B cell (primary cell): ENCODE measurements at regions not wholly inside any gene's neighbourhood (a gene's known extent, or its start where the extent isn't known, plus 50 kb on each side); places are given as distances from the start of the nearest gene placed in this dataset.

Source experiments
- ATAC-seq: fragments of 200-7000 bp; cut with Tn5 transposase; one replicate; pipeline ENCODE4 v1.10.0; 2021; ENCODE audit warnings: low read depth, mild to moderate bottlenecking, moderate number of reproducible peaks, moderate library complexity
- CTCF ChIA-PET: fragments of 350-600 bp; sonication (Branson Sonifier 250); formaldehyde crosslinking; loops from one replicate; lab custom pipeline; 2021; ENCODE audit warnings: antibody characterized with exemption, inconsistent platforms; lab: Charles Lee
- POLR2A ChIA-PET: fragments of 350-600 bp; sonication (Branson Sonifier 250); formaldehyde crosslinking; loops from one replicate; lab custom pipeline; 2021; ENCODE audit warnings: antibody characterized with exemption; lab: Charles Lee
- DNase-seq: peaks from one replicate; pipeline ENCODE4 v3.0.0; 2013
- H2AFZ ChIP-seq: 2 replicates; pipeline ENCODE4 v1.6.1; 2012; ENCODE audit warnings: mild to moderate bottlenecking, low read depth, low read length; ENCODE audit not compliant: insufficient read depth, poor library complexity, severe bottlenecking
- H3K27ac ChIP-seq, 2 donors: 1 replicate in 1 of 2; 2 replicates in 1 of 2; pipeline ENCODE4 v1.5.1; 2012 to 2013; ENCODE audit warnings: low read length in 2 of 2, mild to moderate bottlenecking in 2 of 2, moderate library complexity in 1 of 2
- H3K27me3 ChIP-seq, 4 experiments: fragments of 200-600 bp in 1 of 4; sonication (generic) in 1 of 4; replicated peaks in 1 of 4; 1 replicate in 2 of 4; 2 replicates in 2 of 4; pipeline versions ENCODE4 v1.6.1 to v1.7.0; 2013 to 2016; ENCODE audit warnings: low read length in 3 of 4, mild to moderate bottlenecking in 2 of 4, mixed read lengths in 1 of 4, moderate library complexity in 1 of 4; ENCODE audit not compliant: insufficient read depth in 4 of 4, control insufficient read depth in 3 of 4; ENCODE audit errors: control extremely low read depth in 1 of 4
- H3K36me3 ChIP-seq, 2 experiments: replicated peaks in 1 of 2; 1 replicate in 1 of 2; 2 replicates in 1 of 2; pipeline versions ENCODE4 v1.6.1 to v1.7.1; 2013; ENCODE audit warnings: low read length in 1 of 2; ENCODE audit not compliant: insufficient read depth in 2 of 2, control insufficient read depth in 1 of 2; ENCODE audit errors: control extremely low read depth in 1 of 2, extremely low read depth in 1 of 2
- H3K4me1 ChIP-seq, 2 donors: fragments of 200-600 bp in 1 of 2; sonication (generic) in 1 of 2; 1 replicate in 1 of 2; 2 replicates in 1 of 2; pipeline versions ENCODE4 v1.5.1 to v1.6.1; 2013 to 2017; ENCODE audit warnings: low read length in 2 of 2; ENCODE audit not compliant: control insufficient read depth in 2 of 2, insufficient read depth in 2 of 2
- H3K4me2 ChIP-seq: replicated peaks from 2 replicates; pipeline ENCODE3; 2012; ENCODE audit warnings: mild to moderate bottlenecking, low read depth, low read length; ENCODE audit not compliant: poor library complexity, severe bottlenecking
- H3K4me3 ChIP-seq, 5 experiments: fragments of 200-600 bp in 1 of 5; sonication (generic) in 1 of 5; 1 replicate in 3 of 5; 2 replicates in 2 of 5; pipeline versions ENCODE4 v1.5.1 to v1.7.0; 2011 to 2016; ENCODE audit warnings: low read length in 4 of 5, mild to moderate bottlenecking in 4 of 5, low read depth in 2 of 5, control low read depth in 1 of 5, moderate library complexity in 1 of 5; ENCODE audit not compliant: insufficient read depth in 1 of 5; ENCODE audit errors: control extremely low read depth in 1 of 5, extremely low read depth in 1 of 5
- H3K79me2 ChIP-seq: fragments of 200-600 bp; sonication (generic); one replicate; pipeline ENCODE4 v1.6.0; 2016; ENCODE audit warnings: low read length; ENCODE audit not compliant: control insufficient read depth, insufficient read depth
- H3K9ac ChIP-seq: fragments of 200-600 bp; sonication (generic); 2 replicates; pipeline ENCODE4 v1.6.1; 2017; ENCODE audit warnings: mild to moderate bottlenecking, low read length, moderate library complexity
- H3K9me3 ChIP-seq, 3 donors: one replicate each; pipeline versions ENCODE4 v1.6.1 to v1.7.1; 2013; ENCODE audit warnings: low read length in 2 of 3; ENCODE audit not compliant: control insufficient read depth in 2 of 3, insufficient read depth in 1 of 3; ENCODE audit errors: control extremely low read depth in 1 of 3
- H4K20me1 ChIP-seq: 2 replicates; pipeline ENCODE4 v1.6.0; 2012; ENCODE audit warnings: mild to moderate bottlenecking, low read length; ENCODE audit not compliant: insufficient read depth, control insufficient read depth, poor library complexity, severe bottlenecking
- H3K27ac Mint-ChIP-seq: one replicate; pipeline ENCODE4 v1.8.0; 2021; ENCODE audit warnings: mixed read lengths
- H3K27me3 Mint-ChIP-seq: one replicate; pipeline ENCODE4 v1.8.0; 2021; ENCODE audit warnings: mixed read lengths
- H3K4me1 Mint-ChIP-seq: one replicate; pipeline ENCODE4 v1.8.0; 2021; ENCODE audit warnings: mixed read lengths
- H3K4me3 Mint-ChIP-seq: one replicate; pipeline ENCODE4 v1.8.0; 2021; ENCODE audit warnings: mixed read lengths
- H3K9me3 Mint-ChIP-seq: one replicate; pipeline ENCODE4 v1.8.0; 2022; ENCODE audit warnings: mixed read lengths; ENCODE audit not compliant: insufficient read depth
- EZH2 ChIP-seq: IDR thresholded peaks from 2 replicates; pipeline ENCODE4 v1.6.1; 2012; ENCODE audit warnings: borderline replicate concordance, low read depth, mild to moderate bottlenecking, moderate library complexity, low read length; ENCODE audit not compliant: insufficient read depth, poor library complexity, severe bottlenecking
- WGBS: methylation state at CpG from one replicate; pipeline ENCODE4 v1.1.5; 2013; ENCODE audit warnings: missing lambda C conversion rate; ENCODE audit not compliant: insufficient coverage; 5-methylcytosine and 5-hydroxymethylcytosine counted together
- intact Hi-C: fragments of 100-400 bp; cut with micrococcal nuclease; formaldehyde crosslinking; loops from one replicate; pipeline ENCODE4 v1.10.0; 2022

- ChIA-PET POLR2A (no interaction called here), CTCF (no interaction called here)
- Mint-ChIP-seq H3K9me3 (no peaks in the 10 kb centered on the region), H3K4me1 (peaks cover 9% of the 10 kb centered on the region), H3K4me3 (no peak overlapping the region), H3K27ac (no peak overlapping the region), H3K27me3 (peaks cover 39% of the 10 kb centered on the region)
- no peak overlapping the region for H3K4me3 ChIP-seq
- WGBS = 100% methylated on average over 1 of the region's 3 CpGs
- H3K4me1 ChIP-seq = peaks cover 4 to 9% of the 10 kb centered on the region in 2 donors
- H3K4me2 ChIP-seq = no peak overlapping the region
- no peak overlapping the region for H2AFZ ChIP-seq
- no peak overlapping the region for H3K9ac ChIP-seq
- H3K79me2 ChIP-seq = no peaks in the 10 kb centered on the region
- H3K27me3 ChIP-seq = peaks cover 0 to 9% (median 6%) of the 10 kb centered on the region in 4 experiments
- H3K27ac ChIP-seq = no peak overlapping the region
- intact Hi-C loops = no loop called here
- ATAC-seq = no peak
- no peaks in the 10 kb centered on the region for H3K36me3 ChIP-seq
- H3K9me3 ChIP-seq = peaks cover 0 to 2% (median 0%) of the 10 kb centered on the region in 3 donors
- no peak for DNase-seq
- H4K20me1 ChIP-seq = no peaks in the 10 kb centered on the region
- TF ChIP-seq EZH2 = no peak
Measured at GRCh38 chr4:151566053-151566452, 157.1 kb downstream of the FHIP1A start.

- no peak overlapping the region for H3K27ac Mint-ChIP-seq
- H3K9me3 Mint-ChIP-seq = no peaks in the 10 kb centered on the region
- ATAC-seq (no peak), DNase-seq (peak; percentile 7)
- POLR2A ChIA-PET = no interaction called here
- CTCF ChIA-PET = no interaction called here
- peaks cover 9% of the 10 kb centered on the region for H3K4me1 Mint-ChIP-seq
- H3K27me3 Mint-ChIP-seq = peaks cover 38% of the 10 kb centered on the region
- Histone ChIP-seq H3K36me3 (no peaks in the 10 kb centered on the region), H3K27me3 (peaks cover 0 to 9% (median 6%) of the 10 kb centered on the region in 4 experiments), H3K27ac (no peak overlapping the region), H3K79me2 (no peaks in the 10 kb centered on the region), H4K20me1 (no peaks in the 10 kb centered on the region), H3K4me2 (no peak overlapping the region), H3K4me1 (peaks cover 4 to 9% of the 10 kb centered on the region in 2 donors), H3K9ac (no peak overlapping the region), H2AFZ (no peak overlapping the region), H3K9me3 (peaks cover 0 to 1% (median 0%) of the 10 kb centered on the region in 3 donors), H3K4me3 (no peak overlapping the region)
- no peak for TF ChIP-seq EZH2
- intact Hi-C loops = no loop called here
- WGBS = 0% methylated on average over 1 of the region's 4 CpGs
- no peak overlapping the region for H3K4me3 Mint-ChIP-seq
Measured at GRCh38 chr4:151567056-151567455, 158.1 kb downstream of the FHIP1A start.
